ENCODE measurements at regions not wholly inside any gene's neighbourhood (a gene's known extent, or its start where the extent isn't known, plus 50 kb on each side); places are given as distances from the start of the nearest gene placed in this dataset.

GRCh38 chr4:30461218-30461617 is 259.0 kb upstream of the PCDH7 start:
- Histone ChIP-seq H3K4me2 (replicated peaks; ENCODE audit: extremely low read depth, low read length, poor library complexity, severe bottlenecking) (no peak overlapping the region), H2AFZ (ENCODE audit: insufficient read depth, low read depth, low read length, poor library complexity, severe bottlenecking) (no peak overlapping the region), H3K27me3 (ENCODE audit: control insufficient read depth in 2 of 2, insufficient read depth in 2 of 2, low read length in 2 of 2) (no peaks in the 10 kb centered on the region), H3K79me2 (ENCODE audit: insufficient read depth, low read length) (no peaks in the 10 kb centered on the region), H3K9ac (ENCODE audit: insufficient read depth, low read length, poor library complexity, severe bottlenecking) (no peak overlapping the region), H3K4me3 (replicated peaks in 1 of 3; ENCODE audit: low read depth in 2 of 3, low read length in 3 of 3) (no peak overlapping the region), H3K9me3 (replicated peaks in 1 of 2; ENCODE audit: control insufficient read depth in 1 of 2, insufficient read depth in 1 of 2, low read length in 2 of 2) (no peaks in the 10 kb centered on the region), H3K27ac (ENCODE audit: low read depth in 1 of 2, low read length in 2 of 2) (no peak overlapping the region), H3K36me3 (replicated peaks in 1 of 2; ENCODE audit: control insufficient read depth in 1 of 2, insufficient read depth in 2 of 2, low read length in 2 of 2) (no peaks in the 10 kb centered on the region), H3K4me1 (ENCODE audit: control insufficient read depth in 1 of 2, insufficient read depth in 2 of 2, low read length in 2 of 2) (no peaks in the 10 kb centered on the region), H4K20me1 (ENCODE audit: insufficient read depth, low read length) (no peaks in the 10 kb centered on the region)
- no peak overlapping the region for H3K27ac Mint-ChIP-seq
- no peak overlapping the region for H3K4me3 Mint-ChIP-seq
- no peak for DNase-seq
- peaks cover 0 to 4% (median 0%) of the 10 kb centered on the region in 7 donors for H3K9me3 Mint-ChIP-seq
- no peaks in the 10 kb centered on the region for H3K4me1 Mint-ChIP-seq
- WGBS (ENCODE audit: insufficient coverage) = 43% methylated on average over 1 of the region's 5 CpGs
- TF ChIP-seq CTCF (IDR thresholded peaks at IDR 0.05) = no peak
- H3K36me3 Mint-ChIP-seq = no peaks in the 10 kb centered on the region
- intact Hi-C loops (cut with micrococcal nuclease) = no loop called here
- H3K27me3 Mint-ChIP-seq (ENCODE audit: low read depth in 3 of 3) = no peaks in the 10 kb centered on the region

- Mint-ChIP-seq H3K36me3 (no peaks in the 10 kb centered on the region), H3K9me3 (peaks cover 0 to 4% (median 0%) of the 10 kb centered on the region in 7 donors), H3K27me3 (ENCODE audit: low read depth in 3 of 3) (no peaks in the 10 kb centered on the region), H3K4me3 (no peak overlapping the region), H3K27ac (no peak overlapping the region), H3K4me1 (no peaks in the 10 kb centered on the region)
- DNase-seq = no peak
- Histone ChIP-seq H2AFZ (ENCODE audit: insufficient read depth, low read depth, low read length, poor library complexity, severe bottlenecking) (no peak overlapping the region), H3K4me1 (ENCODE audit: control insufficient read depth in 1 of 2, insufficient read depth in 2 of 2, low read length in 2 of 2) (no peaks in the 10 kb centered on the region), H3K9ac (ENCODE audit: insufficient read depth, low read length, poor library complexity, severe bottlenecking) (no peak overlapping the region), H3K4me2 (replicated peaks; ENCODE audit: extremely low read depth, low read length, poor library complexity, severe bottlenecking) (no peak overlapping the region), H3K27me3 (ENCODE audit: control insufficient read depth in 2 of 2, insufficient read depth in 2 of 2, low read length in 2 of 2) (no peaks in the 10 kb centered on the region), H3K79me2 (ENCODE audit: insufficient read depth, low read length) (no peaks in the 10 kb centered on the region), H3K4me3 (replicated peaks in 1 of 3; ENCODE audit: low read depth in 2 of 3, low read length in 3 of 3) (no peak overlapping the region), H3K27ac (ENCODE audit: low read depth in 1 of 2, low read length in 2 of 2) (no peak overlapping the region), H4K20me1 (ENCODE audit: insufficient read depth, low read length) (no peaks in the 10 kb centered on the region), H3K9me3 (replicated peaks in 1 of 2; ENCODE audit: control insufficient read depth in 1 of 2, insufficient read depth in 1 of 2, low read length in 2 of 2) (no peaks in the 10 kb centered on the region), H3K36me3 (replicated peaks in 1 of 2; ENCODE audit: control insufficient read depth in 1 of 2, insufficient read depth in 2 of 2, low read length in 2 of 2) (no peaks in the 10 kb centered on the region)
- intact Hi-C loops (cut with micrococcal nuclease) = no loop called here
- no peak for TF ChIP-seq CTCF (IDR thresholded peaks at IDR 0.05)
- no CpG with 5 or more reads among the region's 6 CpGs for WGBS (ENCODE audit: insufficient coverage)
These were observed 257.6 kb upstream of the PCDH7 start for GRCh38 chr4:30462445-30463090.

Data from CD14-positive monocyte (primary cell).